ENCODE measurements at regions not wholly inside any gene's neighbourhood (a gene's known extent, or its start where the extent isn't known, plus 50 kb on each side); places are given as distances from the start of the nearest gene placed in this dataset.
A peak's percentile ranks its signal among the peaks of the same experiment; 100 is the strongest.
"Not testable (repeated sequence)": the region's sequence is repeated elsewhere in the genome, so short reads cannot be mapped to it uniquely, and the experiment has no call there.

GRCh38 chr9:21597284-21597683 lies 115.2 kb upstream of the IFNE start:
- DNase-seq (ENCODE audit: low read depth in 3 of 3), result no peak

GRCh38 chr9:21598749-21599148 lies 116.6 kb upstream of the IFNE start:
- DNase-seq (ENCODE audit: low read depth in 3 of 3), result no peak

GRCh38 chr9:21605489-21605931 lies 123.4 kb upstream of the IFNE start:
- no peak for DNase-seq (ENCODE audit: low read depth in 3 of 3)

- DNase-seq (ENCODE audit: low read depth in 3 of 3), result no peak
Observed at GRCh38 chr9:21607576-21607975, 125.5 kb upstream of the IFNE start.

- no peak for DNase-seq (ENCODE audit: low read depth in 3 of 3)
Observed at GRCh38 chr9:21608200-21608599, 126.1 kb upstream of the IFNE start.

GRCh38 chr9:21609506-21609905 lies 127.4 kb upstream of the IFNE start:
- no peak for DNase-seq (ENCODE audit: low read depth in 3 of 3)

- peak in 2 of 3 experiments; percentile 5 to 15 for DNase-seq (ENCODE audit: low read depth in 3 of 3)
Observed at GRCh38 chr9:21611891-21612290, 129.8 kb upstream of the IFNE start.

GRCh38 chr9:21615018-21615417 lies 132.9 kb upstream of the IFNE start:
- no peak for DNase-seq (ENCODE audit: low read depth in 3 of 3)

GRCh38 chr9:21615446-21615845 lies 133.3 kb upstream of the IFNE start:
- DNase-seq (ENCODE audit: low read depth in 3 of 3), result no peak

GRCh38 chr9:21616082-21616778 lies 134.1 kb upstream of the IFNE start:
- DNase-seq (ENCODE audit: low read depth in 3 of 3), result no peak

GRCh38 chr9:21624675-21625644 lies 142.8 kb upstream of the IFNE start:
- no peak for DNase-seq (ENCODE audit: low read depth in 3 of 3)

- DNase-seq (ENCODE audit: low read depth in 3 of 3), result no peak
Observed at GRCh38 chr9:21626493-21626892, 144.4 kb upstream of the IFNE start.

GRCh38 chr9:21628954-21629353 lies 146.8 kb upstream of the IFNE start:
- not testable (repeated sequence) for DNase-seq (ENCODE audit: low read depth in 3 of 3)

- DNase-seq (ENCODE audit: low read depth in 3 of 3), result no peak
Observed at GRCh38 chr9:21634951-21635350, 152.8 kb upstream of the IFNE start.

- DNase-seq (ENCODE audit: low read depth in 3 of 3), result no peak
Observed at GRCh38 chr9:21638104-21638503, 156.0 kb upstream of the IFNE start.

- DNase-seq (ENCODE audit: low read depth in 3 of 3), result no peak
Observed at GRCh38 chr9:21653091-21653490, 149.3 kb upstream of the MTAP start.

GRCh38 chr9:21653589-21653988 lies 148.8 kb upstream of the MTAP start:
- no peak for DNase-seq (ENCODE audit: low read depth in 3 of 3)

GRCh38 chr9:21656776-21657674 lies 145.4 kb upstream of the MTAP start:
- no peak for DNase-seq (ENCODE audit: low read depth in 3 of 3)

- DNase-seq (ENCODE audit: low read depth in 3 of 3), result no peak
Observed at GRCh38 chr9:21657966-21658667, 144.3 kb upstream of the MTAP start.

- no peak for DNase-seq (ENCODE audit: low read depth in 3 of 3)
Observed at GRCh38 chr9:21660976-21661375, 141.5 kb upstream of the MTAP start.

- DNase-seq (ENCODE audit: low read depth in 3 of 3), result no peak
Observed at GRCh38 chr9:21661626-21662025, 140.8 kb upstream of the MTAP start.
